NCI-H1417 (cell line): ENCODE measurements at regions not wholly inside any gene's neighbourhood (a gene's known extent, or its start where the extent isn't known, plus 50 kb on each side); places are given as distances from the start of the nearest gene placed in this dataset.
A peak's percentile ranks its signal among the peaks of the same experiment; 100 is the strongest.
"Not testable (repeated sequence)": the region's sequence is repeated elsewhere in the genome, so short reads cannot be mapped to it uniquely, and the experiment has no call there.

Source experiments
- DNase-seq, 3 experiments: peaks; one replicate each; lab custom pipeline; 2025; lab: John Stamatoyannopoulos, UW

GRCh38 chr3:18625085-18625484 lies 199.9 kb upstream of the SATB1 start:
- DNase-seq: no peak

- no peak for DNase-seq
Observed at GRCh38 chr3:18623220-18623619, 198.1 kb upstream of the SATB1 start.

DNA sequence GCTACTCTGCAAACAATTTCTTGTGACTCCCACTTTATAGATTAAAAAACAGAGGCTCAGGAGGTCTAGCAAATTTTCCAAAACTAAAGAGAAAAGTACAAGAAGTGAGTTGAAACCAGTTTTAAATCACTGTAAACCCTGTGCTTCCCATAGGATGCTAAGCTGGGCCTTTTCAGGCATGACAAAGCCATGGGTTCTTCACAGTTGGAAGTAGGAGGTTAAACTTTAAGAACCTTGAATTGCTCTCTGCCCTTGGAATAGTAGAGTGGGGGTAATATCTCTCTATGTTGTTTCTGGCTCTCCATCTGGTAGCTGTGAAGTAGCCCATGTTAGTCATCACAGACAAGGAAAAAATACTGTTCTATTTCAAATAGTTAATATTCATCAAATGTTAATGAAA lies 193.6 kb upstream of the SATB1 start:
- no peak for DNase-seq

- no peak for DNase-seq
Observed at GRCh38 chr3:18611991-18612390, 186.9 kb upstream of the SATB1 start.

GRCh38 chr3:18609187-18609586 lies 184.0 kb upstream of the SATB1 start:
- DNase-seq: no peak

GRCh38 chr3:18597919-18598318 lies 172.8 kb upstream of the SATB1 start:
- DNase-seq: no peak

DNA sequence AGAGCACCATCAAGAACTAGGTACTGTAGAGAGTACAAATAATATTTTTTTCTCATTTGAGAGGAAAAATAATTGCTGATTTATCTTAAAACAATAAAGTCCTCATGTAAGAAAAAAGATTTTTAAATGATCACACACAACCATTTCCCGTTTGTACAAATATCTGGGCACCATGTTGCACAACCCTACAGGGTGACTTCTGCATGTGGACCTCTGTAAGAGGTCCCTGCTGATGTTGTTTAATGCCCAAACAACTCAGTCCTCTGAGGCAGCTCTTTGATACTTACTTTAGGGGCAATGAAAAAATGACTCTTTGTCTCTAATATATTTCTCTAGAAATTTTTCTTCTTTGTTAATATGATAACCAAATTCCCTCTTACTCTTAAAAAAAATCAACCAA lies 168.1 kb upstream of the SATB1 start:
- DNase-seq: no peak

DNA sequence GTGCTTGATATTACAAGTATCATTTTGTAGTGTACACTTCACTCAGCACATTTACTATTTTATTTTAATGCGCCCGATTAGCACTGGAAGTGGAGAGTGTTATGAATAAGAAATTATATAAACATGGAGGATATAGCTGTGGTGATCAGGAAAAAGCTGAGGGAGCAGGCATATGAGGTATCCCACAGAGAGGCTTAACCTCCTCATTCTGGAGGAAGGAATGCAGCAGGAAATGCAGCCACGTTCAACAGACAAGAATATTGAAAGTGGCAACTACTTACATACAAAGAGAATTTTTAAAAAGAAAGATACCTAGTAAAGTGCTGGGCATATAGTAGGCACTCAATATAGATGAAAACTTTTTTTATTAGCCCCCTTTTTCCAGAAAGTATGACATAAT lies 166.0 kb upstream of the SATB1 start:
- DNase-seq: no peak

- DNase-seq: no peak
Observed at GRCh38 chr3:18586076-18586475, 160.9 kb upstream of the SATB1 start.

DNA sequence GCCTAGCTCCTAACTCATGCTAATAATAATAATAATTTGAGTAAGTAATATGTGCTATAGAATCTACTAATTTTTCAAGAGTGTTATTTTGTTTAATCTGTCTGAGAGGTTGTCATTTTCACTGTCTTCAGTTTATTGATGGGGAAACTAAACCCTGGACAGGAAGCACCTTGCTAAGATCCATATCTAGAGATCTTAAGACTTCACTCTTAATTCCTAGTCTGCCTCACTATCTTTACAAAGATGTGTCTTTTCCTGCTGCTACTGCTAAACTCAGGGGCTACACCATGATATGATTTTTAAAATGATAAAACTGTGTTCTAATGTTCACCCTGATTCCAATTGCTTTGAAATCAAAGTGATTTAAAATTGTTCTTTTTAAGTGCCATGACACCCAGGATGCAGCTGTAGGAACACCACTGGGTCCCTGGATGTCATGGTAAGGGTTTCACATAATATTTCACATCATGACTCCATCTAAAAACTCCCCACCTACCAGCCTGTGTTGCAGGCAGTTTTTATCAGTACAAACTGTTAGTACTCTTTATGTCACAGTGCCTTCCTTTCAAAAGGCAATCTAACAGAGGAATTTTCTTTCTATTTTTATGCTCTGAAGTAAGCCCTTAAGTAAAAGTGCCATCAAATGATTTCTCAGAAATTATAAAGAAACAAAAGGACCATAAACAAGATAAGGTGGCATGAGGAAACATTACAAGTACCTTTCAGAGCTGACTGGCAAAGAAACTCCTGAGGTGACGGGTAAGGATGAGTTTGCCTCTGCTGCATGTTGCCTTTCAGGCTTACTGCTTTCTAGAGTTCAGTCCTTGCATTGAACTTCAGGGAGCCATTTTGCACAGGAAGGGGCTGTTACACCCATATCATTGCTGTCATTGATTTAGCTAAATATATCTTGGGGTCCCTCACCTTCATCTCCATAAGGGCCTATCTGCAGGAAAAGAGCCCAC lies 160.1 kb upstream of the SATB1 start:
- DNase-seq: no peak

- peak; percentile 2 to 66 (median 8) for DNase-seq
Observed at GRCh38 chr3:18580268-18580667, 155.1 kb upstream of the SATB1 start.

GRCh38 chr3:18579661-18580060 lies 154.5 kb upstream of the SATB1 start:
- no peak for DNase-seq

- no peak for DNase-seq
Observed at GRCh38 chr3:18575573-18575972, 150.4 kb upstream of the SATB1 start.

GRCh38 chr3:18572809-18573208 lies 147.7 kb upstream of the SATB1 start:
- DNase-seq: peak in 1 of 3 experiments; percentile 68

DNA sequence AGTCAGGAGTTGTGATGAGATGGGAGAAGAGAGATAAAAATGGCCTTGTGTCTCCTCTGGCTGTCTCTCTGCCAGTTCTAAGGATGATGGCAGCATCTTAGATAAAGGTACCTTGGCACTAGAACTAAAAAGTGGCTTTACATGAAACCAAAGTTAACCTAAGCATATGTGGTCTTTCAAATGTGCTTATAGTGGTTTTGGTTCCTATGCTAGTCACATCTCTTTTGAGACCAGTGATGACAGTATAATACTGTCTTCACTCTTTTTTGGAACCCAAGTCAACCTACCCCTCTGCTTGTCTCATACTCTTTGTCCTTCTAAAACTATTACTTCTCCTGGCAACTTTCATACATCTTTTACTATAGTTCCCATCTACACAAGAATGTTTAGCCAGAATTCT lies 142.2 kb upstream of the SATB1 start:
- DNase-seq: no peak

GRCh38 chr3:18562364-18563154 lies 137.4 kb upstream of the SATB1 start:
- DNase-seq: no peak

GRCh38 chr3:18559331-18559842 lies 134.2 kb upstream of the SATB1 start:
- peak; percentile 44 to 73 (median 47) for DNase-seq

DNA sequence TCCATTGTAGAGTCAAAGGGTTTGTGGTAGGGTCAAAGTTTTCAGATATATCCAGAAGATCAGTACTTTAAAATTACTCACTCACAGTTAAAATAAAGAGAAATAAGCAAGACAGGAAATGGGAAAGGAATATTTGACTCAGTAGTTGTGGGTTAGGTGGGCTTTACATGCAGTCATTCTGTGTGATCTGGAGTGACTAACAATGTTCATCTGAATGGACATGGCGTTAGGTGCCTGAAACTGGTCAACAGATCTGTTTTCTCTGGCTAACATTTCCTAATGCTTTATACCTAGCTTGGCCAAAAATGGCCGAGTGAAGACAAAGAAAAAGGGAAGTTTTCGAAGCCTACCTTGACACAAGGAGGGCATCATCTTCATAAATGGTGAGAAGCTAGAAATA lies 133.4 kb upstream of the SATB1 start:
- no peak for DNase-seq

DNA sequence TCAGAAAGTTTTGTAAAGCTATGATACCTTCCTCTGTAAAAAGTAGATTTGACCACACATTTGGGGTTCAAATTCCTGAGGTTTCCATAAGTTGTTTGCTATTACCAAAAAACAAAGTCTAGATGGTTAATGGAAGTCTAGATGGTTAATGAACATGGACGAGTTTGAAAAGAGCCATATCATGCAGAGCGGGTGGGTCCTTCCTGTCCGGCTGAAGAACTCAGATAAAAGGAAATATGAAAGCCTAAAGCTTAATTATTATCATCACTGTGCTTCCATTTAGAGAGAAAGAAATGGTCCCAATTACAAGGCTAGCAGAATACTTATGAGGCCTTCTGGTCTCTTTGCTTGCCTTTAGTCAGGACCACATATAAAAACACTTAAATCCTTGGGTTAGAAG lies 132.1 kb upstream of the SATB1 start:
- DNase-seq: no peak

DNA sequence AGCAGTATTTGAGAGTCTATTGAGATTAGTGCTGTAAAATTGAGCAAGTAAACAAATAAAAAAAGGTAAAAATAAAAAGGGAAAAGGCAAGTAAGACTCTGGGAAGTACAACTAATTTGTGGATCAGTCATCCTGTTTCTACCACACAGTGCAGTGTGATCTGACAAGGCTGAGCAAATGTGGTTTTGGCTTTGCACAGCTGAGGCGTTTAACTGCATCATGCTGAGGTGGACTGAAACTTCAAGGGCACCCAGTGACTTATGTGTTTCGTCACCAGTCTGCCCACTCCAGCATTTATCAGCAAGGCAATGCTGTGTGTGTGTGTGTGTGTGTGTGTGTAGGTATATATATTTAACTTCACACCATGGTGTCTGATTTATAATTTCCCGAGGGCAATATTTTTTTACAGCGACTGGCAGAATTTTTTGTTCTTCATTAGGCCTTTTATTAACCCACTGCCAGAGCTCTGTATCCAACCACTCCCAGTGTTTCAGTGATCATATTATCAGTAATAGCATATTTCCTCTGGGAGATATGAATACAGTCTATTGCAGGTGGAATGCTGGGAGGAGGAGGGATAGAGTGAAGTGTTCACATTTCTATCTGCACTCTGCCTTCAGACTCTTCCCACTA lies 131.5 kb upstream of the SATB1 start:
- peak in 1 of 3 experiments; percentile 17 for DNase-seq

DNA sequence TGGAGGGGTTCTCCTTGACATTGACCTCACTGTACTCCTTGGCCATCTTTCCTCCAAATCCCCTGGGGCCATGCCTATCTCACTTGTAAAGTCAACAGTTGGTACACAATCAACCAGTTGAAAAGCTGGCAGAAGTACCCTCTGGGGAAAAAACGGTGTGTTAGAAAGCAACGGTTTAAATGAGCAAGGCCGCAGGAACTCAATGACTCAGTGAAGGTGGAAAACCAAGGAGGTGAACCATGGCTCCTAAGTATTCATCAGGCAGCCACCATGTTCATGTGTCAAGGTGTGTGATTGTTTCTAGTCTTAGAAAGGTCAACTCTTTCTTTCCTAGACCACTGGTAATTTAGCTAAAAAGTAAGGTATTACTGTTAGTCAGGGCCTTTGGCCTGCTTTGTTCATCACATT lies 130.9 kb upstream of the SATB1 start:
- DNase-seq: no peak

DNA sequence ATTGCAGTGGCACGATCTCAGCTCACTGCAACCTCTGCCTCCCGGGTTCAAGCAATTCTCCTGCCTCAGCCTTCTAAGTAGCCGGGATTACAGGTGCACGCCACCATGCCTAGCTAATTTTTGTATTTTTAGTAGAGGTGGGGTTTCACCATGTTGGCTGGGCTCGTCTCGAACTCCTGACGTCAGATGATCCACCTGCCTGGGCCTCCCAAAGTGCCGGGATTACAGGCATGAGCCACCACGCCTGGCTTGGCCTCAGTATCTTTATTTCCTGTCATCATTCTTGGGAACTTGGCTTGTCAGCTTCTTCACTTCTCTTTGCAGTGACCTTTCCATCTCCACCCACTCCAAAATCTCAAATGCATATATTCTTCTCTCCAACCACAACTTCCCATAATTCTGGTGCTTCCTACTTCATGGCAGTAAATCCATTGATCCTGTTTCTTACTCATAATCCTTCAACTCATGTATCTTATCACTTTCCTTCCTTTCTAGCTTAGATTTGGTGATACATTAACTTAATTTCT lies 127.5 kb upstream of the SATB1 start:
- not testable (repeated sequence) for DNase-seq
